Fibroblast of gingiva (primary cell): ENCODE measurements at regions not wholly inside any gene's neighbourhood (a gene's known extent, or its start where the extent isn't known, plus 50 kb on each side); places are given as distances from the start of the nearest gene placed in this dataset.

Source experiments
- DNase-seq: peaks from one replicate; pipeline ENCODE4 v3.0.0-alpha.2; 2011; ENCODE audit warnings: low read depth

GRCh38 chr2:64196963-64197362, 52.7 kb upstream of the PELI1 start:
- DNase-seq = no peak

GRCh38 chr2:64201151-64201550, 56.9 kb upstream of the PELI1 start:
- DNase-seq = peak; percentile 21

GRCh38 chr2:64202206-64202845, 58.1 kb upstream of the PELI1 start:
- peak; percentile 87 for DNase-seq

GRCh38 chr2:64203131-64203857, 59.1 kb upstream of the PELI1 start:
- no peak for DNase-seq

GRCh38 chr2:64203858-64204632, 59.8 kb upstream of the PELI1 start:
- no peak for DNase-seq

GRCh38 chr2:64204703-64205102, 60.5 kb upstream of the PELI1 start:
- no peak for DNase-seq

GRCh38 chr2:64205415-64205814, 61.2 kb upstream of the PELI1 start:
- no peak for DNase-seq

- no peak for DNase-seq
Observed at GRCh38 chr2:64207573-64207972, 63.4 kb upstream of the PELI1 start.

GRCh38 chr2:64210816-64211215, 66.6 kb upstream of the PELI1 start:
- DNase-seq = no peak

GRCh38 chr2:64211276-64211921, 67.2 kb upstream of the PELI1 start:
- DNase-seq = no peak

GRCh38 chr2:64212346-64212745, 68.1 kb upstream of the PELI1 start:
- DNase-seq = peak; percentile 69

- peak; percentile 8 for DNase-seq
Observed at GRCh38 chr2:64212801-64213321, 68.6 kb upstream of the PELI1 start.

- DNase-seq = no peak
Observed at GRCh38 chr2:64213532-64214275, 69.5 kb upstream of the PELI1 start.

- no peak for DNase-seq
Observed at GRCh38 chr2:64214281-64215115, 70.3 kb upstream of the PELI1 start.

- no peak for DNase-seq
Observed at GRCh38 chr2:64217198-64217869, 73.1 kb upstream of the PELI1 start.

- DNase-seq = no peak
Observed at GRCh38 chr2:64218137-64218802, 74.0 kb upstream of the PELI1 start.

- no peak for DNase-seq
Observed at GRCh38 chr2:64219149-64219548, 74.9 kb upstream of the PELI1 start.

- DNase-seq = no peak
Observed at GRCh38 chr2:64220265-64220664, 76.0 kb upstream of the PELI1 start.

GRCh38 chr2:64220894-64221617, 76.8 kb upstream of the PELI1 start:
- DNase-seq = no peak
